Medulla oblongata (tissue), 1 donor: ENCODE measurements at regions not wholly inside any gene's neighbourhood (a gene's known extent, or its start where the extent isn't known, plus 50 kb on each side); places are given as distances from the start of the nearest gene placed in this dataset.

ENCODE experiments used
- DNase-seq: peaks from one replicate; pipeline ENCODE4 v3.0.0-alpha.2; 2015; ENCODE audit errors: extremely low spot score

- DNase-seq: no peak
Observed at GRCh38 chr10:10432296-10433035, 585.2 kb upstream of the CELF2 start.

- DNase-seq: no peak
Observed at GRCh38 chr10:10434312-10434711, 583.4 kb upstream of the CELF2 start.

- no peak for DNase-seq
Observed at GRCh38 chr10:10437886-10438285, 579.8 kb upstream of the CELF2 start.

GRCh38 chr10:10438335-10439100 lies 579.2 kb upstream of the CELF2 start:
- no peak for DNase-seq

GRCh38 chr10:10456856-10457255 lies 560.8 kb upstream of the CELF2 start:
- DNase-seq: no peak

GRCh38 chr10:10460451-10460850 lies 557.2 kb upstream of the CELF2 start:
- DNase-seq: no peak

GRCh38 chr10:10462151-10462941 lies 555.3 kb upstream of the CELF2 start:
- no peak for DNase-seq

- no peak for DNase-seq
Observed at GRCh38 chr10:10471758-10472157, 545.9 kb upstream of the CELF2 start.

- DNase-seq: no peak
Observed at GRCh38 chr10:10475812-10476211, 541.9 kb upstream of the CELF2 start.

GRCh38 chr10:10477844-10478243 lies 539.8 kb upstream of the CELF2 start:
- no peak for DNase-seq

GRCh38 chr10:10479465-10479864 lies 538.2 kb upstream of the CELF2 start:
- no peak for DNase-seq

- DNase-seq: no peak
Observed at GRCh38 chr10:10482613-10483012, 535.1 kb upstream of the CELF2 start.

GRCh38 chr10:10489076-10489475 lies 528.6 kb upstream of the CELF2 start:
- DNase-seq: no peak

- DNase-seq: no peak
Observed at GRCh38 chr10:10489805-10490571, 527.7 kb upstream of the CELF2 start.

GRCh38 chr10:10490581-10490980 lies 527.1 kb upstream of the CELF2 start:
- DNase-seq: no peak

- no peak for DNase-seq
Observed at GRCh38 chr10:10492420-10492819, 525.3 kb upstream of the CELF2 start.

- no peak for DNase-seq
Observed at GRCh38 chr10:10493833-10494232, 523.8 kb upstream of the CELF2 start.

GRCh38 chr10:10497245-10497644 lies 520.4 kb upstream of the CELF2 start:
- DNase-seq: no peak

GRCh38 chr10:10498781-10499180 lies 518.9 kb upstream of the CELF2 start:
- DNase-seq: no peak

- no peak for DNase-seq
Observed at GRCh38 chr10:10499839-10500238, 517.8 kb upstream of the CELF2 start.

- no peak for DNase-seq
Observed at GRCh38 chr10:10500937-10501336, 516.7 kb upstream of the CELF2 start.

- no peak for DNase-seq
Observed at GRCh38 chr10:10503772-10504171, 513.9 kb upstream of the CELF2 start.
